ENCODE measurements at regions not wholly inside any gene's neighbourhood (a gene's known extent, or its start where the extent isn't known, plus 50 kb on each side); places are given as distances from the start of the nearest gene placed in this dataset.

DNA sequence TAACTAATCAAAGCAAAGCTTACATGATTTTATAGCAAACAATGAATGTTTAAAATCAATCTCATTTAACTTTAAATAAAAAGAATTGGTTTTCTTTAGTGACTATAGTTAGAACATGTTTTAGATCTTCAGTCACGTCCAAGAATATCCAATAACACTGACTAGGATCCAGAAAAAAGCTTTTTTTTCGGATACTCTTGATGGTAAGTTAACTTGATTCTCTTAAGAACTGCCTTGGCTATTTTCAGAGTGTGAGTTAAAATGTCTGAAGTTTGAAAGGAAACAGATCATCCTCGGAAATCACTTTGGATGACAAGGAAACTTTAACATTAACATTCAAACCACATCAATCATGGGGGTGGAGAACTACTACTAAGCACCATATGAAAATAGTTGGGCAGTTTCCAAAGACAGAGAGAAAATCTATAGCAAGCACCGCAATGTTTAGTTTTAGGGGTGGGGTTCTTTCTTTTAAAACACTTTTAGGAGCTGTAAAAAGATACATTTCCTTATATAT is 83.7 kb upstream of the SLC27A6 start:
- no peak for DNase-seq

GRCh38 chr5:128885649-128886255 is 79.5 kb upstream of the SLC27A6 start:
- DNase-seq: no peak

DNA sequence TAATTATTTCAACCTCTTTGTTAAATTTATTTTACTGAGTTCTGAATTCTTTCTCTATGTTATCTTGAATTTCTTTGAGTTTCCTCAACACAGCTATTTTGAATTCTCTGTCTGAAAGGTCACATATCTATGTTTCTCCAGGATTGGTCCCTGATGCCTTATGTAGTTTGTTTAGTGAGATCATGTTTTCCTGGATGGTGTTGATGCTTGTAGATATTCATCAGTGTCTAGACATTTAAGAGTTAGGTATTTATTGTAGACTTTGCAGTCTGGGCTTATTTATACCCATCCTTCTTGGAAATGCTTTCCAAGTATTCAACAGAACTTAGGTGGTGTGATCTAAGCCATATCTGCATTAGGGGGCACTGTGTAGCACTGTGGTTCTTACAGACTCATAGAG is 70.2 kb upstream of the SLC27A6 start:
- DNase-seq: no peak

DNA sequence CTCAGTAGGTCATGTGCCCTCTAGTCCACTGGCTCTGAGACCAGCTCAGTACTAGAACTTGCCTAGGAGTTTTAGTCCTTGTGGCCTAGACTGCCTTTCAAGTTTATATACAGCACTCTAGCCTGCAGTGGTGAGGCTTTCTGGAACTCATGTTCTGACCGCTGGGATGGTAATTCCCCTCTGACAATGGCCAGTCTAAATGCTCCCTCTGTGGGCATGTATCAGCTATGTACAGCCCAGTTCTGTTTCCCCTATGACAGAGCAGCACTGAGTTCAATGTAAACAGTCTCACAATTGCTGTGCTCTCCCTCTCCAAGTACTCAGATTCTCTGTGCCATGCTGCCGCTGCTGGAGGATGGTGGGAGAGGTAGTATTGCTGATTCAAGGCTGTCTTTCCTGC is 68.6 kb upstream of the SLC27A6 start:
- DNase-seq: no peak

DNA sequence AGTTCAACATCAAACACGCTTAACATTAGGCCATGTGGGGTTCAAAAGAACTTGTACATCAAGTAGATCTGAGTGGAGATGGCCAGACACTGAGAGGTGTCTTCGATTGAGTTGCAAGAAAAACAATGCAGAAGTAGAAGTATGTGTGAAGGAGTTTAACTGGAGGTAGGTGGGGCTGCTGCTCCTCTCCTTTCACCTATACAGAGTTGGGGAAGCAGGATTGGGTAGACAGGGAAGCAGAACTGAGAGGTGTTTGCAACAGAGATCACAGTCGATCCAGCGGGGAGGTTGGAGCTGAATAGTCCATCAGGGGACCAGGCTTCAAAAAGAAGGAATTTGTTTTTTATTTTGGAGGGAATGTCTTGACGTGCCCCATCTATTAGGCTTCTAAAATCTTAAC is 61.7 kb upstream of the SLC27A6 start:
- DNase-seq: no peak

GRCh38 chr5:128904805-128905567 is 60.3 kb upstream of the SLC27A6 start:
- DNase-seq: no peak

DNA sequence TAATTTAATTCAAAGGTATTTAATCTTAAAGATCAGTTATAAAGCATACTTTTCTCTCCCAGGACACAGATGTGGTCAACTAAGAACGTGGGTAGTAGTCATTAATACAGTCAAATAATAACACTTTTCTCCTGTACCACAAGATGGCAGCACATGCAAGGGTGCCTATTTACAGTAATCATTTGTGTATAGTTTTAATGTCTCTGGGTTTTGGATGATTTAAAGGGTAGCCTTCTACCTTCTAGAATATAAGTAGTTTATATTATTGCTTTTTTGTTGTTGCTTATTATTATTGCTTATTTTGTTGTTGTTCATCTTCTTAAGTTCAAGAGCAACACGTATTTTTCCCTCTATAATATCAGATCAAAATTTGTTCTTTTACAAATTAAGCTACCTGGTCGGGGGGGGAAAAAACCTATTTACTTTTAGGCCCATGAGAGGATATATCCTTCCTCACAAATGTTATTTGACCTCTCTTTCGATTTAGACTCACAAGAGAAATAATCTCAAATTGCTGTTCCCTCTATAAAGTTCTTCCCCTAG is 59.6 kb upstream of the SLC27A6 start:
- peak in 16 of 51 donors; percentile 0 to 59 (median 4) for DNase-seq

DNA sequence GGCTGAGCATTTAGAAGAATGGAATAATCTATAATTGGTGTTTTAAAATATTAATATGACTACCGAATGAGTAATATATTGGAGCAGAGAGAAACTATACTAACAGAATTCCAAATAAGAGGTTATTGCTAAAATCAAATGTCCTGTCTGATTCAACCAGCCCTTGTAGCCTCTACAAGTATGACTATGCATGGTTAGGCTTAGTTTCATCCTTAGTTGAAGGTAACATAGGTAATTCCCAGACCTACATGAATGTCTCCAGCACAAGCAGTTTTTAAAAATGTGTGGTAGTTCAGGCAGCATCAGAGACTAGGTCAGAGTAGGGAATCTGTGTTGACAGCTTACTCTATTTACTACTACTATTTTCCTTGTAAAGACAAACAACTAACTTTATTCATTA is 51.7 kb upstream of the SLC27A6 start:
- no peak for DNase-seq
